HG03108 (cell line): ENCODE measurements at regions not wholly inside any gene's neighbourhood (a gene's known extent, or its start where the extent isn't known, plus 50 kb on each side); places are given as distances from the start of the nearest gene placed in this dataset.

ENCODE experiments used
- ATAC-seq: cut with Tn5 transposase; IDR thresholded peaks from one replicate; pipeline ENCODE4 v1.9.1; 2021; ENCODE audit warnings: moderate library complexity; ENCODE audit not compliant: unreplicated experiment

GRCh38 chrX:120819126-120819525, 56.5 kb downstream of the CT47B1 start:
- no peak for ATAC-seq

- ATAC-seq: no peak
Measured at GRCh38 chrX:120813982-120814381, 61.7 kb downstream of the CT47B1 start.

GRCh38 chrX:120801426-120801825, 74.2 kb downstream of the CT47B1 start:
- ATAC-seq: no peak

GRCh38 chrX:120797188-120797851, 78.3 kb downstream of the CT47B1 start:
- ATAC-seq: no peak

GRCh38 chrX:120795301-120795700, 80.4 kb downstream of the CT47B1 start:
- no peak for ATAC-seq

GRCh38 chrX:120794525-120794975, 81.1 kb downstream of the CT47B1 start:
- no peak for ATAC-seq

- no peak for ATAC-seq
Measured at GRCh38 chrX:120793098-120793497, 82.6 kb downstream of the CT47B1 start.

GRCh38 chrX:120791013-120791643, 84.5 kb downstream of the CT47B1 start:
- ATAC-seq: no peak

- no peak for ATAC-seq
Measured at GRCh38 chrX:120790552-120790951, 85.1 kb downstream of the CT47B1 start.

- ATAC-seq: peak; percentile 74
Measured at GRCh38 chrX:120790118-120790517, 85.5 kb downstream of the CT47B1 start.

- ATAC-seq: no peak
Measured at GRCh38 chrX:120781403-120781802, 94.3 kb downstream of the CT47B1 start.

GRCh38 chrX:120775959-120776358, 99.7 kb downstream of the CT47B1 start:
- ATAC-seq: no peak

- ATAC-seq: no peak
Measured at GRCh38 chrX:120774606-120775005, 101.1 kb downstream of the CT47B1 start.

GRCh38 chrX:120773801-120774200, 101.9 kb downstream of the CT47B1 start:
- ATAC-seq: no peak

GRCh38 chrX:120769576-120770341, 105.9 kb downstream of the CT47B1 start:
- ATAC-seq: no peak

GRCh38 chrX:120768681-120769080, 107.0 kb downstream of the CT47B1 start:
- no peak for ATAC-seq

- no peak for ATAC-seq
Measured at GRCh38 chrX:120768254-120768653, 107.4 kb downstream of the CT47B1 start.

GRCh38 chrX:120763269-120763668, 112.4 kb downstream of the CT47B1 start:
- no peak for ATAC-seq

- ATAC-seq: no peak
Measured at GRCh38 chrX:120761810-120762209, 113.9 kb downstream of the CT47B1 start.

- no peak for ATAC-seq
Measured at GRCh38 chrX:120759685-120760084, 116.0 kb downstream of the CT47B1 start.

- no peak for ATAC-seq
Measured at GRCh38 chrX:120755066-120755846, 120.4 kb downstream of the CT47B1 start.
